T-cell (primary cell): ENCODE measurements at regions not wholly inside any gene's neighbourhood (a gene's known extent, or its start where the extent isn't known, plus 50 kb on each side); places are given as distances from the start of the nearest gene placed in this dataset.

Experiments
- ATAC-seq, 4 experiments: fragments of 200-7000 bp in 3 of 4; fragments of 150-1000 bp in 1 of 4; cut with Tn5 transposase; replicated peaks in 1 of 4; 1 replicate in 3 of 4; 2 replicates in 1 of 4; pipeline ENCODE4 v1.10.0; 2021; ENCODE audit warnings: moderate library complexity in 3 of 4, mild to moderate bottlenecking in 2 of 4, moderate number of reproducible peaks in 1 of 4
- CTCF ChIA-PET, 2 donors: fragments of 300-600 bp; sonication (Branson Sonifier 250); formaldehyde crosslinking; loops; one replicate each; lab custom pipeline; 2022; ENCODE audit warnings: antibody characterized with exemption in 2 of 2; lab: Charles Lee
- POLR2A ChIA-PET, 2 donors: fragments of 300-600 bp; sonication (Branson Sonifier 250); formaldehyde crosslinking; loops; one replicate each; lab custom pipeline; 2022; ENCODE audit warnings: antibody characterized with exemption in 2 of 2; lab: Charles Lee
- DNase-seq, 35 experiments: peaks; one replicate each; pipeline versions ENCODE4 v3.0.0 to v3.0.0-alpha.2; 2013 to 2023
- H3K27ac ChIP-seq: one replicate; pipeline ENCODE4 v1.5.1; 2013; ENCODE audit warnings: low read length
- H3K27me3 ChIP-seq, 2 experiments: replicated peaks in 1 of 2; 1 replicate in 1 of 2; 2 replicates in 1 of 2; pipeline versions ENCODE4 v1.6.1 to v1.7.0; 2013; ENCODE audit warnings: low read length in 1 of 2, mixed read lengths in 1 of 2; ENCODE audit not compliant: control insufficient read depth in 2 of 2, insufficient read depth in 2 of 2; ENCODE audit errors: extremely low read depth in 1 of 2
- H3K36me3 ChIP-seq, 2 donors: 1 replicate in 1 of 2; 2 replicates in 1 of 2; pipeline versions ENCODE4 v1.6.1 to v1.7.0; 2013; ENCODE audit warnings: low read length in 1 of 2; ENCODE audit not compliant: control insufficient read depth in 2 of 2, insufficient read depth in 1 of 2; ENCODE audit errors: extremely low read depth in 1 of 2
- H3K4me1 ChIP-seq, 2 experiments: 1 replicate in 1 of 2; 2 replicates in 1 of 2; pipeline versions ENCODE4 v1.6.1 to v1.7.0; 2013; ENCODE audit warnings: low read length in 2 of 2, mixed read lengths in 1 of 2; ENCODE audit not compliant: insufficient read depth in 2 of 2, control insufficient read depth in 1 of 2; ENCODE audit errors: extremely low read depth in 1 of 2
- H3K4me3 ChIP-seq, 2 donors: 1 replicate in 1 of 2; 2 replicates in 1 of 2; pipeline versions ENCODE4 v1.5.1 to v1.7.0; 2013; ENCODE audit warnings: mild to moderate bottlenecking in 2 of 2, low read length in 1 of 2, moderate library complexity in 1 of 2; ENCODE audit not compliant: control insufficient read depth in 1 of 2; ENCODE audit errors: extremely low read depth in 1 of 2
- H3K9me3 ChIP-seq: 2 replicates; pipeline ENCODE4 v1.7.0; 2013
- H3K27ac Mint-ChIP-seq, 2 donors: one replicate each; pipeline ENCODE4 v1.8.0; 2020 to 2021; ENCODE audit warnings: mild to moderate bottlenecking in 2 of 2, mixed read lengths in 2 of 2
- H3K27me3 Mint-ChIP-seq, 2 donors: one replicate each; pipeline ENCODE4 v1.8.0; 2021 to 2022; ENCODE audit warnings: mixed read lengths in 2 of 2
- H3K36me3 Mint-ChIP-seq: one replicate; pipeline ENCODE4 v1.8.0; 2021; ENCODE audit warnings: mixed read lengths
- H3K4me1 Mint-ChIP-seq, 3 donors: one replicate each; pipeline ENCODE4 v1.8.0; 2020 to 2022; ENCODE audit warnings: mixed read lengths in 3 of 3, mild to moderate bottlenecking in 1 of 3
- H3K4me3 Mint-ChIP-seq, 3 donors: one replicate each; pipeline ENCODE4 v1.8.0; 2020 to 2022; ENCODE audit warnings: mild to moderate bottlenecking in 3 of 3, mixed read lengths in 3 of 3, moderate library complexity in 3 of 3
- H3K9me3 Mint-ChIP-seq, 3 donors: one replicate each; pipeline ENCODE4 v1.8.0; 2020 to 2022; ENCODE audit warnings: mixed read lengths in 3 of 3
- WGBS: methylation state at CpG from one replicate; pipeline ENCODE4 v1.1.5; 2013; ENCODE audit warnings: missing lambda C conversion rate; ENCODE audit not compliant: insufficient coverage; 5-methylcytosine and 5-hydroxymethylcytosine counted together

GRCh38 chr18:29084120-29084519 lies 907.2 kb upstream of the CDH2 start:
- ATAC-seq (no peak), DNase-seq (no peak)
- Mint-ChIP-seq H3K27me3 (no peaks in the 10 kb centered on the region), H3K4me3 (no peak overlapping the region), H3K4me1 (no peaks in the 10 kb centered on the region), H3K36me3 (no peaks in the 10 kb centered on the region), H3K9me3 (peaks cover 11 to 35% (median 19%) of the 10 kb centered on the region in 3 donors), H3K27ac (no peak overlapping the region)
- Histone ChIP-seq H3K36me3 (no peaks in the 10 kb centered on the region), H3K27me3 (no peaks in the 10 kb centered on the region), H3K4me3 (no peak overlapping the region), H3K27ac (no peak overlapping the region), H3K9me3 (no peaks in the 10 kb centered on the region), H3K4me1 (no peaks in the 10 kb centered on the region)
- ChIA-PET CTCF (no interaction called here), POLR2A (no interaction called here)

DNA sequence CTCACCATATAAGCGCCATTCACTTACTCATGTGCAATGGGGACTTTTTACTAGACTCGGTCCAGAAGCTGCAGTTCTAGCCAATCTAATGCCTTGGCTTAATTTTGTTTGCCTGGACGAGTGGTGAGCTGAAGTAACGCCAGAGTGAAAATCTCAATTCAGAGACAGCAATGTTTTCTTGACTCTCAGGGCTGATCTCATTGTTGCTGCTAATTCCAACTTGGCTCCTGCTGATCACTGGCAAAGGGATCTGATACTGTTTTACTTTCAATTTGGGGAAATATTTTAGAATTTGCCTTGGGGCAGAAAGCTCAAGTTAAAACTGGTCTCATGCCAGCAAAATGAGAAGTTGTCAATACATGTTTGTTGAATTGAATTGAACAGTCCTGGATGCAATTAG lies 906.6 kb upstream of the CDH2 start:
- CTCF ChIA-PET = no interaction called here
- H3K4me1 ChIP-seq = no peaks in the 10 kb centered on the region
- no peaks in the 10 kb centered on the region for H3K9me3 ChIP-seq
- WGBS = 100% methylated on average over 1 of the region's 4 CpGs
- peaks cover 11 to 31% (median 19%) of the 10 kb centered on the region in 3 donors for H3K9me3 Mint-ChIP-seq
- no peak overlapping the region for H3K27ac Mint-ChIP-seq
- H3K4me3 ChIP-seq = no peak overlapping the region
- H3K27ac ChIP-seq = no peak overlapping the region
- ATAC-seq (no peak), DNase-seq (no peak)
- no peaks in the 10 kb centered on the region for H3K36me3 ChIP-seq
- H3K36me3 Mint-ChIP-seq = no peaks in the 10 kb centered on the region
- H3K4me3 Mint-ChIP-seq = no peak overlapping the region
- no peaks in the 10 kb centered on the region for H3K27me3 ChIP-seq
- POLR2A ChIA-PET = no interaction called here
- no peaks in the 10 kb centered on the region for H3K4me1 Mint-ChIP-seq
- no peaks in the 10 kb centered on the region for H3K27me3 Mint-ChIP-seq

- Histone ChIP-seq H3K4me3 (no peak overlapping the region), H3K9me3 (no peaks in the 10 kb centered on the region), H3K27me3 (no peaks in the 10 kb centered on the region), H3K27ac (no peak overlapping the region), H3K36me3 (no peaks in the 10 kb centered on the region), H3K4me1 (no peaks in the 10 kb centered on the region)
- no peak overlapping the region for H3K4me3 Mint-ChIP-seq
- CTCF ChIA-PET = no interaction called here
- peaks cover 11 to 29% (median 22%) of the 10 kb centered on the region in 3 donors for H3K9me3 Mint-ChIP-seq
- H3K36me3 Mint-ChIP-seq = no peaks in the 10 kb centered on the region
- H3K4me1 Mint-ChIP-seq = no peaks in the 10 kb centered on the region
- ATAC-seq (no peak), DNase-seq (no peak)
- WGBS = no CpG with 5 or more reads among the region's 3 CpGs
- POLR2A ChIA-PET = no interaction called here
- H3K27me3 Mint-ChIP-seq = no peaks in the 10 kb centered on the region
- H3K27ac Mint-ChIP-seq = no peak overlapping the region
Measured at GRCh38 chr18:29080946-29081345, 904.0 kb upstream of the CDH2 start.

GRCh38 chr18:29078273-29078672 lies 901.3 kb upstream of the CDH2 start:
- H3K36me3 ChIP-seq = no peaks in the 10 kb centered on the region
- no peak overlapping the region for H3K4me3 Mint-ChIP-seq
- H3K4me1 Mint-ChIP-seq = no peaks in the 10 kb centered on the region
- DNase-seq (no peak), ATAC-seq (no peak)
- ChIA-PET CTCF (no interaction called here), POLR2A (no interaction called here)
- H3K9me3 ChIP-seq = no peaks in the 10 kb centered on the region
- 93% methylated on average over 2 of the region's 3 CpGs for WGBS
- no peaks in the 10 kb centered on the region for H3K27me3 Mint-ChIP-seq
- no peak overlapping the region for H3K27ac Mint-ChIP-seq
- no peaks in the 10 kb centered on the region for H3K27me3 ChIP-seq
- H3K36me3 Mint-ChIP-seq = no peaks in the 10 kb centered on the region
- H3K9me3 Mint-ChIP-seq = peaks cover 10 to 30% (median 14%) of the 10 kb centered on the region in 3 donors
- no peak overlapping the region for H3K27ac ChIP-seq
- H3K4me1 ChIP-seq = no peaks in the 10 kb centered on the region
- H3K4me3 ChIP-seq = no peak overlapping the region

GRCh38 chr18:29077344-29077743 lies 900.4 kb upstream of the CDH2 start:
- H3K27me3 Mint-ChIP-seq = no peaks in the 10 kb centered on the region
- H3K4me3 ChIP-seq = no peak overlapping the region
- H3K36me3 ChIP-seq = no peaks in the 10 kb centered on the region
- DNase-seq = no peak
- H3K9me3 Mint-ChIP-seq = peaks cover 6 to 23% (median 10%) of the 10 kb centered on the region in 3 donors
- no peak for ATAC-seq
- H3K9me3 ChIP-seq = no peaks in the 10 kb centered on the region
- no peaks in the 10 kb centered on the region for H3K27me3 ChIP-seq
- no peaks in the 10 kb centered on the region for H3K4me1 Mint-ChIP-seq
- H3K27ac Mint-ChIP-seq = no peak overlapping the region
- no peaks in the 10 kb centered on the region for H3K36me3 Mint-ChIP-seq
- no peak overlapping the region for H3K4me3 Mint-ChIP-seq
- H3K27ac ChIP-seq = no peak overlapping the region
- ChIA-PET CTCF (no interaction called here), POLR2A (interaction anchor here (0.6 to 0.9 kb wide), 2 partner anchors 14 to 23 kb away, joined by 3 read pairs; no protein-coding TSS in a partner anchor)
- no CpG with 5 or more reads among the region's 5 CpGs for WGBS
- H3K4me1 ChIP-seq = no peaks in the 10 kb centered on the region

GRCh38 chr18:29076645-29077044 lies 899.7 kb upstream of the CDH2 start:
- WGBS = 50% methylated on average over 1 of the region's 2 CpGs
- ATAC-seq = no peak
- H3K27ac ChIP-seq = no peak overlapping the region
- Mint-ChIP-seq H3K4me1 (no peaks in the 10 kb centered on the region), H3K27me3 (no peaks in the 10 kb centered on the region), H3K4me3 (no peak overlapping the region), H3K36me3 (no peaks in the 10 kb centered on the region), H3K9me3 (peaks cover 10 to 19% (median 13%) of the 10 kb centered on the region in 3 donors), H3K27ac (no peak overlapping the region)
- ChIA-PET CTCF (no interaction called here), POLR2A (interaction anchor here (0.6 to 0.9 kb wide), 2 partner anchors 13 to 23 kb away, joined by 3 read pairs; no protein-coding TSS in a partner anchor)
- H3K4me3 ChIP-seq = no peak overlapping the region
- H3K27me3 ChIP-seq = no peaks in the 10 kb centered on the region
- no peaks in the 10 kb centered on the region for H3K4me1 ChIP-seq
- no peaks in the 10 kb centered on the region for H3K9me3 ChIP-seq
- no peak for DNase-seq
- H3K36me3 ChIP-seq = no peaks in the 10 kb centered on the region

GRCh38 chr18:29074147-29074546 lies 897.2 kb upstream of the CDH2 start:
- Mint-ChIP-seq H3K27ac (no peak overlapping the region), H3K4me3 (no peak overlapping the region), H3K36me3 (no peaks in the 10 kb centered on the region), H3K4me1 (no peaks in the 10 kb centered on the region), H3K9me3 (peaks cover 14 to 18% (median 14%) of the 10 kb centered on the region in 3 donors), H3K27me3 (no peaks in the 10 kb centered on the region)
- no CpG with 5 or more reads among the region's 2 CpGs for WGBS
- ATAC-seq = no peak
- POLR2A ChIA-PET = no interaction called here
- H3K27ac ChIP-seq = no peak overlapping the region
- H3K36me3 ChIP-seq = no peaks in the 10 kb centered on the region
- DNase-seq = no peak
- no peaks in the 10 kb centered on the region for H3K9me3 ChIP-seq
- no peak overlapping the region for H3K4me3 ChIP-seq
- no peaks in the 10 kb centered on the region for H3K4me1 ChIP-seq
- CTCF ChIA-PET = no interaction called here
- no peaks in the 10 kb centered on the region for H3K27me3 ChIP-seq
